ENCODE measurements at regions not wholly inside any gene's neighbourhood (a gene's known extent, or its start where the extent isn't known, plus 50 kb on each side); places are given as distances from the start of the nearest gene placed in this dataset.

GRCh38 chr10:56871160-56871668 lies 510.2 kb upstream of the ZWINT start:
- TF ChIP-seq CTCF (IDR thresholded peaks at IDR 0.05) (no peak), EZH2 (IDR thresholded peaks at IDR 0.05; ENCODE audit: borderline replicate concordance, insufficient read depth, low read depth, low read length, poor library complexity, severe bottlenecking) (no peak)
